ENCODE measurements at regions not wholly inside any gene's neighbourhood (a gene's known extent, or its start where the extent isn't known, plus 50 kb on each side); places are given as distances from the start of the nearest gene placed in this dataset.

GRCh38 chr12:28601570-28602058 is 411.4 kb downstream of the CCDC91 start:
- DNase-seq: no peak

- no peak for DNase-seq
Observed at GRCh38 chr12:28602786-28603185, 412.5 kb downstream of the CCDC91 start.

- no peak for DNase-seq
Observed at GRCh38 chr12:28603239-28603638, 413.0 kb downstream of the CCDC91 start.

- no peak for DNase-seq
Observed at GRCh38 chr12:28603801-28604200, 413.5 kb downstream of the CCDC91 start.

GRCh38 chr12:28604240-28604639 is 414.0 kb downstream of the CCDC91 start:
- no peak for DNase-seq

- DNase-seq: no peak
Observed at GRCh38 chr12:28606967-28607557, 416.8 kb downstream of the CCDC91 start.

- DNase-seq: no peak
Observed at GRCh38 chr12:28610401-28611114, 420.3 kb downstream of the CCDC91 start.

- DNase-seq: no peak
Observed at GRCh38 chr12:28611115-28611435, 420.8 kb downstream of the CCDC91 start.

GRCh38 chr12:28611449-28611848 is 421.2 kb downstream of the CCDC91 start:
- DNase-seq: no peak

- no peak for DNase-seq
Observed at GRCh38 chr12:28618171-28618570, 427.9 kb downstream of the CCDC91 start.

GRCh38 chr12:28618772-28619171 is 428.5 kb downstream of the CCDC91 start:
- DNase-seq: no peak

- DNase-seq: no peak
Observed at GRCh38 chr12:28620281-28620680, 430.0 kb downstream of the CCDC91 start.

- no peak for DNase-seq
Observed at GRCh38 chr12:28622406-28622805, 432.1 kb downstream of the CCDC91 start.

- DNase-seq: no peak
Observed at GRCh38 chr12:28626504-28626903, 436.2 kb downstream of the CCDC91 start.

- no peak for DNase-seq
Observed at GRCh38 chr12:28629691-28630090, 439.4 kb downstream of the CCDC91 start.

- DNase-seq: no peak
Observed at GRCh38 chr12:28631831-28632230, 441.6 kb downstream of the CCDC91 start.

- DNase-seq: no peak
Observed at GRCh38 chr12:28640519-28640918, 450.3 kb downstream of the CCDC91 start.

- no peak for DNase-seq
Observed at GRCh38 chr12:28645436-28645835, 455.2 kb downstream of the CCDC91 start.

GRCh38 chr12:28645891-28646290 is 455.6 kb downstream of the CCDC91 start:
- no peak for DNase-seq

GRCh38 chr12:28650906-28651305 is 460.6 kb downstream of the CCDC91 start:
- no peak for DNase-seq

- no peak for DNase-seq
Observed at GRCh38 chr12:28652239-28652638, 462.0 kb downstream of the CCDC91 start.

GRCh38 chr12:28681980-28682379 is 467.1 kb upstream of the FAR2 start:
- DNase-seq: no peak

- no peak for DNase-seq
Observed at GRCh38 chr12:28683366-28683765, 465.7 kb upstream of the FAR2 start.

- no peak for DNase-seq
Observed at GRCh38 chr12:28689398-28690175, 459.5 kb upstream of the FAR2 start.
